HEK293 (cell line): ENCODE measurements at regions not wholly inside any gene's neighbourhood (a gene's known extent, or its start where the extent isn't known, plus 50 kb on each side); places are given as distances from the start of the nearest gene placed in this dataset.

Source experiments
- CTCF ChIP-seq: fragments of 450-650 bp; formaldehyde crosslinking; IDR thresholded peaks from 2 replicates; pipeline ENCODE4 v1.5.1; 2016; ENCODE audit warnings: missing biosample characterization, missing genetic modification characterization
- GFI1B ChIP-seq: fragments of 450-650 bp; formaldehyde crosslinking; IDR thresholded peaks from 2 replicates; pipeline ENCODE4 v1.5.1; 2016; ENCODE audit warnings: missing biosample characterization, missing genetic modification characterization
- REPIN1 ChIP-seq: fragments of 450-650 bp; formaldehyde crosslinking; IDR thresholded peaks from 2 replicates; pipeline ENCODE4 v1.5.1; 2017; ENCODE audit warnings: missing biosample characterization, missing genetic modification characterization, low read depth
- TCF7L2 ChIP-seq: IDR thresholded peaks from 2 replicates; pipeline ENCODE4 v1.6.1; 2011; ENCODE audit warnings: low read depth, mild to moderate bottlenecking, inconsistent platforms, low read length, moderate library complexity, borderline replicate concordance
- YY1 ChIP-seq: fragments of 450-650 bp; formaldehyde crosslinking; IDR thresholded peaks from 2 replicates; pipeline ENCODE4 v1.5.1; 2018; ENCODE audit warnings: missing biosample characterization, missing genetic modification characterization
- ZBTB1 ChIP-seq: fragments of 450-650 bp; formaldehyde crosslinking; IDR thresholded peaks from 2 replicates; pipeline ENCODE4 v1.5.1; 2016; ENCODE audit warnings: missing biosample characterization, missing genetic modification characterization
- ZFP37 ChIP-seq: fragments of 450-650 bp; formaldehyde crosslinking; IDR thresholded peaks from 2 replicates; pipeline ENCODE4 v1.5.1; 2016; ENCODE audit warnings: missing biosample characterization, missing genetic modification characterization
- ZNF121 ChIP-seq: fragments of 450-650 bp; formaldehyde crosslinking; IDR thresholded peaks from 2 replicates; pipeline ENCODE4 v1.5.1; 2016; ENCODE audit warnings: missing biosample characterization, missing genetic modification characterization
- ZNF362 ChIP-seq: fragments of 450-650 bp; formaldehyde crosslinking; IDR thresholded peaks from 2 replicates; pipeline ENCODE4 v1.5.1; 2016; ENCODE audit warnings: missing biosample characterization, missing genetic modification characterization
- ZNF48 ChIP-seq: fragments of 450-650 bp; formaldehyde crosslinking; IDR thresholded peaks from 2 replicates; pipeline ENCODE4 v1.5.1; 2016; ENCODE audit warnings: missing biosample characterization, missing genetic modification characterization
- ZNF558 ChIP-seq: fragments of 450-650 bp; formaldehyde crosslinking; IDR thresholded peaks from 2 replicates; pipeline ENCODE4 v1.5.1; 2016; ENCODE audit warnings: missing biosample characterization, missing genetic modification characterization
- ZNF626 ChIP-seq: fragments of 450-650 bp; sonication (Bioruptor Pico); formaldehyde crosslinking; IDR thresholded peaks from 2 replicates; pipeline ENCODE4 v1.5.1; 2018; ENCODE audit warnings: missing biosample characterization, missing genetic modification characterization, inconsistent platforms

- no peak for TF ChIP-seq ZNF48
- TF ChIP-seq CTCF (tag by site-specific recombination) = no peak
- no peak for TF ChIP-seq YY1
- no peak for TF ChIP-seq ZBTB1 (tag by site-specific recombination)
- no peak for TF ChIP-seq ZNF362 (tag by site-specific recombination)
- no peak for TF ChIP-seq ZNF121 (tag by site-specific recombination)
- TF ChIP-seq ZFP37 = no peak
- TF ChIP-seq TCF7L2 = no peak
- no peak for TF ChIP-seq REPIN1 (tag by site-specific recombination)
- TF ChIP-seq ZNF626 = no peak
- TF ChIP-seq GFI1B = no peak
- TF ChIP-seq ZNF558 (tag by site-specific recombination) = no peak
Observed at GRCh38 chr3:68620211-68620610, 312.1 kb downstream of the TAFA4 start.
